CD4-positive, alpha-beta T cell treated with Interleukin-21 for 1 hour (primary cell): ENCODE measurements at regions not wholly inside any gene's neighbourhood (a gene's known extent, or its start where the extent isn't known, plus 50 kb on each side); places are given as distances from the start of the nearest gene placed in this dataset.
"Not testable (repeated sequence)": the region's sequence is repeated elsewhere in the genome, so short reads cannot be mapped to it uniquely, and the experiment has no call there.

Source experiments
- DNase-seq: peaks from one replicate; pipeline ENCODE4 v3.0.0-alpha.2; 2020

GRCh38 chr2:210861038-210861665, 304.8 kb downstream of the CPS1 start:
- DNase-seq, result no peak

- DNase-seq, result no peak
Observed at GRCh38 chr2:210862283-210863065, 306.1 kb downstream of the CPS1 start.

GRCh38 chr2:210863283-210863682, 306.9 kb downstream of the CPS1 start:
- no peak for DNase-seq

GRCh38 chr2:210871566-210871965, 315.2 kb downstream of the CPS1 start:
- DNase-seq, result not testable (repeated sequence)

GRCh38 chr2:210873631-210874030, 317.2 kb downstream of the CPS1 start:
- DNase-seq, result no peak

- no peak for DNase-seq
Observed at GRCh38 chr2:210884227-210884626, 327.8 kb downstream of the CPS1 start.

GRCh38 chr2:210888035-210888434, 331.6 kb downstream of the CPS1 start:
- DNase-seq, result no peak

GRCh38 chr2:210895132-210895531, 338.7 kb downstream of the CPS1 start:
- no peak for DNase-seq

- no peak for DNase-seq
Observed at GRCh38 chr2:210899131-210899530, 342.7 kb downstream of the CPS1 start.

GRCh38 chr2:210901326-210901725, 344.9 kb downstream of the CPS1 start:
- no peak for DNase-seq

- DNase-seq, result no peak
Observed at GRCh38 chr2:210912779-210913178, 356.4 kb downstream of the CPS1 start.

GRCh38 chr2:210913461-210913860, 357.1 kb downstream of the CPS1 start:
- no peak for DNase-seq

GRCh38 chr2:210915912-210916311, 359.5 kb downstream of the CPS1 start:
- DNase-seq, result no peak

GRCh38 chr2:210917465-210917864, 361.1 kb downstream of the CPS1 start:
- no peak for DNase-seq

- DNase-seq, result no peak
Observed at GRCh38 chr2:210919128-210919527, 362.7 kb downstream of the CPS1 start.

GRCh38 chr2:210922419-210922818, 366.0 kb downstream of the CPS1 start:
- no peak for DNase-seq

- no peak for DNase-seq
Observed at GRCh38 chr2:210928714-210929113, 372.3 kb downstream of the CPS1 start.

- DNase-seq, result no peak
Observed at GRCh38 chr2:210938228-210938627, 381.8 kb downstream of the CPS1 start.

GRCh38 chr2:210946395-210946794, 390.0 kb downstream of the CPS1 start:
- no peak for DNase-seq

GRCh38 chr2:210950434-210951060, 394.1 kb downstream of the CPS1 start:
- not testable (repeated sequence) for DNase-seq

- DNase-seq, result no peak
Observed at GRCh38 chr2:210954386-210954907, 398.0 kb downstream of the CPS1 start.

- no peak for DNase-seq
Observed at GRCh38 chr2:210955591-210955990, 399.2 kb downstream of the CPS1 start.

- no peak for DNase-seq
Observed at GRCh38 chr2:210956101-210956500, 399.7 kb downstream of the CPS1 start.

- DNase-seq, result no peak
Observed at GRCh38 chr2:210961249-210961648, 404.9 kb downstream of the CPS1 start.
